KBM-7 (cell line): ENCODE measurements at regions not wholly inside any gene's neighbourhood (a gene's known extent, or its start where the extent isn't known, plus 50 kb on each side); places are given as distances from the start of the nearest gene placed in this dataset.

Source experiments
- DNase-seq: peaks from one replicate; pipeline ENCODE4 v3.0.0-alpha.2; 2015
- in situ Hi-C: fragments of 300-500 bp; cut with MboI; formaldehyde crosslinking; loops from 2 replicates; pipeline ENCODE4 v1.14.3; 2020; ENCODE audit warnings: low sequenced_read_pairs, low pct_unique_long_range_greater_than_20kb, mixed read lengths

DNA sequence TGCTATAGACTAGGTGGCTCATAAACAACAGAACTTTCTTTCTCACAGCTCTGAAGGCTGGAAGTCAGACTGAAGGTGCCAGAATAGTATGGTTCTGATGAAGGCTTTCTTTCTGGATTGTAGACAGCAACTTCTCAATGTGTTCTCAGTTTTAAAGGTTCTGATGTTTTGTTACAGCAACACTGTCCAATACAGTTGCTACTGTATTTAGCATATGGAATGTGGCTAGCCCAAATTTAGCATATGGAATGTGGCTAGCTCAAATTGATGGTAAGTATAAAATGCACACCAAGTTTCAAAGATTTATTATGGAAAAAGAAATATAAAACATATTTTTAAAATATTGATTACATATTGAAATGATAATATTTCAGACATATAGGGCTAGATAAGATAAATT is 145.3 kb downstream of the MBL2 start:
- in situ Hi-C loops: no loop called here
- DNase-seq: no peak

DNA sequence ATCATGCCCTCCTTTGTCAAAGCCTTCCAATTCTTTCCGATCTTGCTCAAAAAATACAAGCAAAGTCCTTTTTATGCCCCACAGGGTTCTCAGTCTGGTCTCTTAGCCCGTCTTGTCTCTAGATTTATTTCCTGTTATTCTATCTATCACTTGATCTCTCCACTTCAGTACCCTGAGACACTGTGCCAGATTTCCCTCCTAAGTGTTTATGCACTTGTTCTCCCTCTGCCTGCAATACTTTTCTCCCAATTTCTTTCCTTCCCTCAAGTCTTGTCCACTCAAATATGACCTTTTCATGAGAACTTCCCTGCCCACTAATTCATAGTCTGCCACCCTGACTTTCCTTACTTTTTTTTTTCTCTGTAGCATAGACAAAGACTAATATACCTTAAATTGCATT is 141.4 kb downstream of the MBL2 start:
- in situ Hi-C loops: no loop called here
- no peak for DNase-seq

DNA sequence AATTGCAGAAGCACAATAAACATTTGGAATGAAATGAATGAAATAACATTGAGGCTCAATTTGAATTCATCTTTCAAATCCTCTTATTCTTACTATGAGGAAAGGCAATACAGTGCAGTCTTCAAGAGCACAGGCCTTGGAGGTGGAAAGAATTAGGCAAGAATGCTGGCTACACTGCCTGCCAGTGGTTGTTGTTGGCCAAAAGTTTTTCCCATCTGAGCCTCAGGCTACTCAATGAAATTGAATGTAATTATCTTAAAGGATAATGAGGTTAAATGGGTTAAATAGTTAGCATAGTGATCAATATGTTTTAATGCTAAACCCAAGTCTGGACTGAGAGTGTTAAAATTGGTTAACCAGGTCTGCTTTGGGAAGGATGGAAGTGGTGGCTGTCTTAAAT is 140.9 kb downstream of the MBL2 start:
- in situ Hi-C loops: no loop called here
- DNase-seq: no peak

DNA sequence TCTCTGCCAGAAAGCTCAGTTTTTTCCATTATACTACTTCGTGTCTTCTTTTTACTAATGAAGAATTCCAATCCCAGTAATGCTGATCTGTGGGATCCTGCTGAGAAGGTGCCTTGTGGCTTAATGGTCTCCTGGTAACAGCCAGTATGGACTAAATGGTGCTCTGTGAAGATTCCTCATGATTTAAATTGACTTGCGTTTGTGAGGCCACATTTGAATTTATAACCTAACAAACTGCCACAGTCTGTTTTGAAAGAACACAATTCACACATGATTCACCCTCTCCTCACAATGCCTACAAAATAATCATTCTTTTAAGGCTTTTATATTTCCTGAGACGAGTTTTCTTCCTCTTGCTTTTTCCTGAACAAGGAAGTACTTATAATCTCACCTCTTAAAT is 140.0 kb downstream of the MBL2 start:
- in situ Hi-C loops: no loop called here
- DNase-seq: no peak

DNA sequence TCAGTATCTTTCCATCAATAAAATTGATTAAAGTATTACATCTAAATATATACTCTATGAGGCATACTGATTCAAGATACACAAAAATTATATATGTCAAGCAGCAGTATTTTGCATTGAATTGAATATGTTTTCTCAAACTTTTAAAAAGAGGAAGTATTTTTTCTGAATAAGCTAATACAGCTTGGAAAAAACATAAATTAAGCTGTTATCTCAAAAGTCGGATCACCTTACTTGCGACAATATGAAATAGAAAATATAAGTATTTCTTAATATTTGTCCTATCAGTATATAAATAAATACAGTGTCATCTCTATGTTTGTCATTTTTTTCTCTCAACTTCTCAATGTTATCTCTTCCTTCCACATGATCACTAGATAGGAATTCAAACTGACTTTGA is 139.3 kb downstream of the MBL2 start:
- no peak for DNase-seq
- in situ Hi-C loops: no loop called here

DNA sequence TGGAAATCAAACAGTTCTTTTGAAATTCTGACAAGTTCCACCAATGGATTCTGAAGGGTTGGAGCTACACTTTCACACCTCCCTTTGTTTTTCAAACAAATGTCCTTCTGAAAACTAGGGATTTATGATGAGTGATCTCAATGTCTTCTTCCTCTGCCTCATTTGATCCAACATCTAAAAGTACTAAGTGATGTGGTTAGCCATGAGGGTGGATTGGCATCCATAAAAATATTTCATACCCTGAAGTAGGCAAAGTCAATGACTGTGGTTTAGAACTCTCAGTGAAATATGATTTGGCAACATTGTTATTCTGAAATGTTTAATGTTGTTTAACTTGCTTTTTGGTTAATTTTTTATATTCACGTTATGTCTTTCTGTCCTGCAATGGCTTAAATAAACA is 136.9 kb downstream of the MBL2 start:
- in situ Hi-C loops: no loop called here
- DNase-seq: no peak

DNA sequence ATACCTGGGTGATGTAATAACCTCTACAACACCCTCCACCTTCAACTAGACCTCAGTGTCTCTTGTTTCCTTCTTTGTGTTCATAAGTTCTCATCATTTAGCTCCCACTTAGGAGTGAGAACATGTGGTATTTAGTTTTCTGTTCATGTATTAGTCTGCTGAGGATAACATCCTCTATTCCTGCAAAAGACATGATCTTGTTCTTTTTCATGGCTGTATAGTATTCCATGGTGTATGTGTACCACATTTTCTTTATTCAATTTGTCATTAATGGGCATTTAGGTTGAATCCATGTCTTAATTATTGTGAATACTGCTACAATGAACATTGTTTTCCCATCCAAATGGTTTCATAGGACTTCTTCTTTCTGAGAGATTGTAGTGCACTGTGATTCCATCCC is 135.7 kb downstream of the MBL2 start:
- in situ Hi-C loops: no loop called here
- DNase-seq: no peak

DNA sequence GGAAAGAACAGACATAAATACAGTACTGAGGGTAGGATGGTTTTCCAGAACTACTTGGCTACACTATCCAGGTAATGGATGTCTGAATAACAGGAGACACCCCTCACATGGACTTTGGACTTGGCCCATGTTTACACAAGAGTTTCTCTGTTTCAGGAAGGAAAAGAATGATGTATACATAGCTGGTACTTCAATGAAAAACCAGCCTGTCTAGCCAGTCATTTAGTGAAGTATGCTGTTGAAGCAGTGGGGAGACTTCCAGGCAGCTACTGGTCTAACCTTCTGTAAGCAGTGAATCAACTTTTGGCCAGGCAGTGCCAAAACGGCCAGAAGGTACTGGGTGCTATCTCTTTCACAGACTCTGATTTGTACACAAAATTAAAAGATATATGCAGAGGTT is 135.0 kb downstream of the MBL2 start:
- DNase-seq: no peak
- in situ Hi-C loops: no loop called here

DNA sequence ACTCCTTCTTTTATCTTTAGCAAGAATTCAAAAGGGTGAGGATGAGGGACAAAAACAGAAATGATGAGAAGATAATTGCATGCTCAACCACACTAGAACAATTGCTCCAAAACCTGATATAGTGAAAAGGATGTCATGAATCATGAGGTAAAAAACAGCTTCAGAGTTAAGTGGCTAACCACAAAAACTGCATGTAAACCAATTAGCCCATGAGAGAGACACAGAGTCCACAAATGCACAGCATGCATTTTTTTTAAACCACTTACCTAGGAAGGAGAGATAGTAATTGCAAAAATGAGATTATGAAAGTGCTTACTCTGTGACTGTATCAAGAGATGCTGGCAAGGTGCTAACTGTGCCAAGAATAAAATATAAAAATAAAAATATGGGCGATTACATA is 132.9 kb downstream of the MBL2 start:
- DNase-seq: no peak
- in situ Hi-C loops: no loop called here

DNA sequence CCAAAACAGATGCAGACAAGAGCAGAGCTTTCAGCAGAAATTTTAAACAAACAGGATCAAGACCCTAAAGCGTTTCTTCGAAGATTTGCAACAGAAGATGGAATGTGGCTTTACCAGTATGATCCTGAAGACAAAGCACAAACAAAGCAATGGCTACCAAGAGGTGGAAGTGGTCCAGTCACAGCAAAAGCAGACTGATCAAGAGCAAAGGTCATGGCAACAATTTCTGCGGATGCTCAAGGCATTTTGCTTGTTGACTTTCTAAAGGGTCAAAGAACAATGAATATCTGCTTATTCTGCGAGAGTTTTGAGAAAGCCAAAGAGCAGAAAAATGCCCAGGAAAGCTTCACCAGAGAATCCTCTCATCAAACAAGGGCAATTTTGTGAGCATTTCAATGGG is 130.4 kb downstream of the MBL2 start:
- no peak for DNase-seq
- in situ Hi-C loops: no loop called here

DNA sequence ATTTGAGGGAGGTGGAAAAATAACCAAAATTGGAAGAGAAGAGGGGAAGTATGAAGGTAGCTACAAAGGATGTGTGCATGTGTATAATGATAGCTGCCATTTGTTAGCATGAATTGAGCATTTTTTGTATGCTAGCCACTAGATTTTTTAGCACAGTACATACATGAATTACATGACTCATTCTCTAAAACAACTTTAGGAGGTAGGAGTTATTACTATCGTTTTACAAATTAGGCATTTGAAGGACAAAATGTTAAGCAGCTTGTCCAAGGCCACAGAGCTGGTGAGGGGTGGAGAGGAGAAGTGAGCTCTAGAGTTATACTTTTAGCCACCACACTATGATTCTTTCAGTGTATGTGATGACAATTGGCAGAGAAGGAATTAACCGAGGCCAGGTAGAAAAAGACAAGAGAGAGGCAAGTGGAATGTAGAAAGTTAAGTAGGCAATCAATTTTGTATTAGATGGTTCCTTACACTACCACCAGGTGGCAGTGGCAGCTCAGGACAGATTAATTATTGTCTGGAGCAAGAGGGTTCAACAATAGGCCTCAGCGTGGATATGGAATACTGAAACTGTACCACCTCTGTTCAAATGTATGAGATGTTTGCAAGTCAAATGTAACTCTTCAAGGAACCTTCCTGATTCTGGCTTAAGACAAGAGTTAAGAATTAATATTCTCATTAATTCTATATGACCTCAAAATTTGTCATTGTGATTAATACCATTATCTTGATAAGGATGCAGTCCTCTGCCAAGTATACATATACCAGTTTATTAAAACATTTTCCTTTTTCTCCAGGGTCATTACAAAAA is 128.0 kb downstream of the MBL2 start:
- in situ Hi-C loops: no loop called here
- DNase-seq: peak; percentile 55

DNA sequence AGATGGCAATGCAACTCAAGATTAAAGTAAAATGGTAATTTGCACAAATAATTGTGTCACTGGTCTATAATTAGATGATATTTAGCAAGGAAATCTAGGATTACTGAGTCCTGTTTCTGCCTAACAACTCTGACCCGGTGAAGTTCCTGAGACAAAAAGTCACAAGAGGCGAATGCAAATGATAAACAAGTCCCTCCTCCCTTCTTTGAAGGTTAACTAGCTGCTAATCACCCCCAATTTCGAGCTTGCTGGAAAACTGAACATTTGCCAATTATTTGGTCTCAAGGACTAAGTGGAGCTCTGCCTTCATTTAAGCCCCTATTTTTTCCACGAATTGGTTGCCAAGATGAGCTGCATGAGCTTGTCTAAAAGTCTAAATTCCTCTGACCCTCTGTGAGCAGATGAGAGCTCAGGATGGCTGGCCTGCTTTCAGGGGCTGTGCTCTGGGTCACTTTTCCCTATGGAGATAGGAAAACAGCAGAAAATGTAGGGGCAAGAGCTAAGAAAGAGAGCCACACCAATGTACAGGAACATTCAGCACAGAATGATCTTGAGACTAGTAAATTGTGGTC is 127.3 kb downstream of the MBL2 start:
- no peak for DNase-seq
- in situ Hi-C loops: no loop called here

DNA sequence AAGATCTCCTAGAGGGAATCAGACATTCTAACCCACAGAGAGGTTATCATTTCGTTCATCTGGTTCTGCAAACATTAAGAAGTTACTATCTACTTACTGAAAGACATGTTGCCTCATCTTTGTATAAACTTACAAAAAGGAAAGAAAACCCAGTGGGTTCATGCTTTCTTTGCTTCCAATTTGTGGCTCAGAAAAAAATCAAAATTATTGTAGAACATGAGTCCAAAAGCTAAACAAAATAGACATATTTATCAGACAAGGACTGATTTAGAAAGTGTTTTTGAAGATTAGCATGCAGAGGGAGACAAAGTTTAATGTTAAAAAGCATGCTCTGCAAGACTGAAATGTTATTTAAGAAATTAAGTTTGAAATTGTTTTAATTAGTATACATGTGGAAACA is 123.1 kb downstream of the MBL2 start:
- in situ Hi-C loops: no loop called here
- DNase-seq: no peak

DNA sequence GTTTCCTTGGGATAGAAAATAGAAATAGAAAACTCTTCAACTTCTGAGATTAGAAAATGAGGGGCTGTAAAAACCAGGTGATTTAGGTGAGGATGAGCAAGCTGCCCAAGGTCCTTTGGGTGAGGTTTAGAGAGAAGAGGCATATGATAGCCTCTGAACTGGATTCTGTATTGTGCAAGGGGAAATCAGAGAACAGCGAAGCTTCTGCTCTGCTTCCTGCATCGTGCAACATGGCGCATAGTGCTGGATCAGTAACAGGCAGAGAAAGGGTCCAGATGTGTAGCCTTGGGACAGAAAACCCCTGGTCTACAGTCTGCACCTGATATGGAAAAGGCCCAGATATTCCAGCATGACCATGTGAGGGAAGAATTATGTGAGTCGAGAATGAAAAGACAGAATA is 121.7 kb downstream of the MBL2 start:
- in situ Hi-C loops: no loop called here
- DNase-seq: no peak

DNA sequence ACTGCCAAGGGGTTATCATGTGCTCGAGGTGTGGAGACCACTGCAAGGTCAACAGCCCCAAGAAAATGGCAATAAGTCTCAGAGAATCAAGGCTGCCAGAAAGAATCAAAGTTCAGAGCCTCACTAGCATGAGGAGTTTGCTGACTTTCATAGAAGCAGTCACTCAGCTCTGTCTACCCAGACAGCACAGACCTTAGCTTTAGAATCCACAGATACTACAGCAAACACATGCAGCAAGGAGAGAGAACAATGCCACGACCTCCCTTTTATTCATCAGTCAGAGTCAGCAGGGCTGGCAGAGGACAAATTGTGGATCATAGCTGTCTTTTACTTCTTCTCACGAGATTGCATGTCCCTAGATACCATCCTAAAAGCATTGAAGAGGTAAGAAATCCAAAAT is 121.3 kb downstream of the MBL2 start:
- no peak for DNase-seq
- in situ Hi-C loops: no loop called here

DNA sequence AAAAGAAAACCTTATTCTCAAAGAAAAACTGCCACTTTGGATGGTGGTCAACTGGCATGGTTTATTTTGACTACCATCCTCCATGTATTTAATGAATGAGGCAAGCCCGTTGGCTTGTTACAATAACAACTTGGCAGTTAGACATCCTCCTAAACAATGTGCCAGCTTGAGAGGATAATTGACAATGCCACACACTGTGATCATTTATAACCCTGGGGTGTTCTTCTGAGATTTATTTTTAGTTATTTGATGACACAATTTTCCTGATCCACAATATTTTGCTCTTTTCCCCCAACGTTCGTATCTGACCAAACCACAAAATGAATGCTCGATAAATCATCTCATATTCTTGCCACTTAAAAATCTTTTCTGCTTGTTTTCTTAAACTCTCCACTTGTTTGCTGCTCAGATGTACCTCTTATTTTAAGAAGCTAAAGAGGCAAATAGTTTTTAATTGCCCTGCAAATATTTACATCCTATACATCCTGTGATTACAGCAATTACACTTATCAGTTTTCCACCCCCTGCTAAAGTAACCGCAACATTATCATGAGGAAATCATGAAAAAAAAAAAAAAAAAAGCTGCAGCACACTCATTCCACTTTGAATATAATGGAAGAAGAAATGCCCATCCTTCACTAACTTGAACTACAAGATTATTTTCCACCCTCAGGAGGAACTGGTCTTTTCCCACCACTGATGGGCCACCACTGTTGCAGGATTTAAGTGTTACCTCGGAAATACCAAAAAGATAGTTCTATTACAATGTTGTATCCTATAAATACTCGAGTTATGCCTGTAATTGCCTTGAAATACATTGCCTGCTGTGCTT is 119.9 kb downstream of the MBL2 start:
- in situ Hi-C loops: no loop called here
- DNase-seq: no peak

DNA sequence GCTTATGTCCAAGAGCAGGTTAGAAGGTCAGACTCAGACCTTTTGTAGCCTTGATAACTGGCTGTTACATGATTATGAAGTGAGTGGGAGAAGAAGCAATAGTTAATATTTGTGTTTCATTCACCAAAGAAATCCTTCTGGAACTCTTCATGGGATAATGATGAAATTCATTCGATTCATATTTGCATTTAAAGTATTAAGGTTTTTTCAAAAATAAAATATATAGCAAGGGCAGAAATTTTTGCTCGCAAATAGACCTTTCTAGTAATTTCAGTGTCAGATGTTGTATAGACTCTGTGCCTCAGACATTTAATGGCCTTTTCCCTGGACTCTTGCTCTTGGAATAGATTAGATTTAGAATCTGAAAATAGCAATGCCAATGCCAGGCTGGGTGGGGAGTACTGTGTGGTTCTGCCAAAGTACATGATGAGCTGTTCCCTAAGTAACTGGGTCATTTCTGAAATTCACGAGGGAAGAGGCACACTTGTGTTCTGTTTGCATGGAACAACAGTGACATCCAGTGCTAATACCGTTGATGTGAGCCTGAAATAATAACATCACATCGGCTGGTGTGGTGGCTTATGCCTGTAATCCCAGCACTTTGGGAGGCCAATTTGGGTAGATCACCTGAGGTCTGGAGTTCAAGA is 119.2 kb downstream of the MBL2 start:
- DNase-seq: no peak
- in situ Hi-C loops: no loop called here

DNA sequence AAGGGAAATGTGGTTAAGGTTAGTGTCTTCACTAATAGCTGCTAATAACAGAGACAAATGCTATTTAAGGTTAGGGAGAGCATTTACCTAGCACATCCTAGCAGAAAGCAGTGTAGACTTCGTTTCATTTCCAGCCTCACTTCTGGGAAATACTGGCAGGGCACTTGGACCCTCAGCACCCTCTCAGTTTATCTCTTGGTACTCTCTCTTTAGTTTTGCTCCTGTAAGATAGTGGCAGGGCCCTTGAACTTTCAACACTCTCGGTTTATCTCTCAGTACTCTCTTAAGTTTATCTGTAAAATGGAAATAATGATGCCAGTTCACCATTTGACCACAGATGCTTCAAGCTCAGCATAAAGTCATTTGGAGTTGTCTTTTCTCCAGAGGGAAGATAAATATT is 118.4 kb downstream of the MBL2 start:
- in situ Hi-C loops: no loop called here
- DNase-seq: no peak

DNA sequence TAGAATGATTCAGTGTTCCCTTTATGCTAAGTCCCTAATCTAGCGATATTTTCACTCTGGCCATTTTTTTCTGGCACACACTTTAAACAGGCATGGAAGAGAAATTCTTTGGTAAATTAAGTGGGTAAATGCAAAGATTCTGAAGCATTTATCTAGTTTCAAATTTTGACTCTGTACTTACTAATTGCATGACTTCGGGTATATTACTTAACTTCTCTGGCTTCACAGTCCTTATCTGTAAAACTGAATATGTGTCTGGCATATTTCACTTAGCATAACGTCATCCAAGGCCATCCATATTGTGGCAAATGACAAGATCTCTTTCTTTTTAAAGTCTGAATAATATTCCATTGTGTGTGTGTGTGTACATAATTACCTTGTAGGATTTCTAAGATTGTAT is 114.5 kb downstream of the MBL2 start:
- DNase-seq: no peak
- in situ Hi-C loops: no loop called here

DNA sequence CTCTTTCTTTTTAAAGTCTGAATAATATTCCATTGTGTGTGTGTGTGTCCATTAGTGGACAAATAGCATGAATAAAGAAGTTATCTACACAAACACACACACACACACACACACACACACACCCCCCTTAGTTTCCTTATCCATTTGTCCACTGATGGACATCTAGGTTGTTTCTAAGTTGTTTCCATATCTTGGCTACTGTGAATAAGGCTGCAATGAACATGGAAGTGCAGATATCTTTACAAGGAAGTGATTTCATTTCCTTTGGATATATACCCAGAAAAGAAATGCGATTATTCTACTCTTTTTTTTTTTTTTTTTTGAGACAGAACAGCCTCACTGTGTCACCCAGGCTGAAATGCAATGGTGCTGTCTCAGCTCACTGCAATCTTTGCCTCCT is 113.5 kb downstream of the MBL2 start:
- in situ Hi-C loops: no loop called here
- DNase-seq: no peak
